H9 (cell line): ENCODE measurements at regions not wholly inside any gene's neighbourhood (a gene's known extent, or its start where the extent isn't known, plus 50 kb on each side); places are given as distances from the start of the nearest gene placed in this dataset.

ENCODE experiments used
- DNase-seq: peaks from one replicate; pipeline ENCODE4 v3.0.0-alpha.2; 2017
- H2AFZ ChIP-seq: one replicate; pipeline ENCODE4 v1.6.1; 2013; ENCODE audit warnings: mild to moderate bottlenecking, low read length, control low read depth, moderate library complexity
- H2AK5ac ChIP-seq: 2 replicates; pipeline ENCODE4 v1.6.1; 2013; ENCODE audit warnings: low read length, control low read depth, mixed read lengths; ENCODE audit not compliant: insufficient read length
- H2BK120ac ChIP-seq: one replicate; pipeline ENCODE4 v1.6.1; 2013; ENCODE audit warnings: low read depth, mild to moderate bottlenecking, low read length, control low read depth, inconsistent platforms; ENCODE audit not compliant: poor library complexity, severe bottlenecking
- H2BK12ac ChIP-seq: 2 replicates; pipeline ENCODE4 v1.6.1; 2013; ENCODE audit warnings: low read length, control low read depth, mixed read lengths, low read depth; ENCODE audit not compliant: insufficient read length
- H2BK15ac ChIP-seq: 2 replicates; pipeline ENCODE4 v1.6.1; 2013; ENCODE audit warnings: low read depth, low read length, control low read depth
- H2BK20ac ChIP-seq: one replicate; pipeline ENCODE4 v1.6.1; 2013; ENCODE audit warnings: low read depth, mild to moderate bottlenecking, low read length, control low read depth, inconsistent platforms; ENCODE audit not compliant: poor library complexity, severe bottlenecking
- H2BK5ac ChIP-seq: 2 replicates; pipeline ENCODE4 v1.6.1; 2013; ENCODE audit warnings: low read length, control low read depth, mixed read lengths; ENCODE audit not compliant: insufficient read length
- H3K14ac ChIP-seq: 2 replicates; pipeline ENCODE4 v1.6.1; 2013; ENCODE audit warnings: low read length, control low read depth; ENCODE audit not compliant: insufficient read depth
- H3K18ac ChIP-seq: 2 replicates; pipeline ENCODE4 v1.6.1; 2013; ENCODE audit warnings: low read depth, mild to moderate bottlenecking, mixed read lengths, low read length, control low read depth; ENCODE audit not compliant: insufficient read length
- H3K23ac ChIP-seq: 2 replicates; pipeline ENCODE4 v1.6.1; 2013; ENCODE audit warnings: low read length, control low read depth, mixed read lengths, low read depth; ENCODE audit not compliant: insufficient read length
- H3K23me2 ChIP-seq: 2 replicates; pipeline ENCODE4 v1.6.1; 2013; ENCODE audit warnings: low read depth, mild to moderate bottlenecking, mixed read lengths, low read length, control low read depth; ENCODE audit not compliant: insufficient read length, poor library complexity, severe bottlenecking
- H3K27ac ChIP-seq: 2 replicates; pipeline ENCODE4 v1.5.1; 2013; ENCODE audit warnings: low read length, control low read depth, mixed read lengths, low read depth; ENCODE audit not compliant: insufficient read length
- H3K27me3 ChIP-seq: 2 replicates; pipeline ENCODE4 v1.6.1; 2013; ENCODE audit warnings: low read length, control low read depth, inconsistent platforms; ENCODE audit not compliant: insufficient read depth
- H3K4ac ChIP-seq: 2 replicates; pipeline ENCODE4 v1.6.1; 2013; ENCODE audit warnings: low read depth, mild to moderate bottlenecking, control low read depth, inconsistent platforms, low read length, moderate library complexity
- H3K4me1 ChIP-seq: 2 replicates; pipeline ENCODE4 v1.6.1; 2013; ENCODE audit warnings: low read length, control low read depth, inconsistent platforms; ENCODE audit not compliant: insufficient read depth
- H3K4me2 ChIP-seq: 2 replicates; pipeline ENCODE4 v1.6.1; 2013; ENCODE audit warnings: low read length, control low read depth, mixed read lengths; ENCODE audit not compliant: insufficient read length, insufficient read depth
- H3K56ac ChIP-seq: 2 replicates; pipeline ENCODE4 v1.6.1; 2013; ENCODE audit warnings: low read depth, mild to moderate bottlenecking, mixed read lengths, low read length, control low read depth; ENCODE audit not compliant: insufficient read length
- H3K79me1 ChIP-seq: 2 replicates; pipeline ENCODE4 v1.6.1; 2013; ENCODE audit warnings: low read depth, mild to moderate bottlenecking, moderate library complexity, low read length, control low read depth, inconsistent platforms; ENCODE audit not compliant: insufficient read depth, poor library complexity, severe bottlenecking
- H3K79me2 ChIP-seq: 2 replicates; pipeline ENCODE4 v1.6.1; 2013; ENCODE audit warnings: low read length, control low read depth, inconsistent platforms; ENCODE audit not compliant: insufficient read depth
- H3K9ac ChIP-seq: 2 replicates; pipeline ENCODE4 v1.6.1; 2013; ENCODE audit warnings: low read length, control low read depth, mixed read lengths; ENCODE audit not compliant: insufficient read length; ENCODE audit errors: extremely low read depth
- H3K9me3 ChIP-seq: one replicate; pipeline ENCODE4 v1.6.1; 2013; ENCODE audit warnings: low read depth, low read length, inconsistent platforms; ENCODE audit not compliant: control insufficient read depth
- H3T11ph ChIP-seq: one replicate; pipeline ENCODE4 v1.6.1; 2013; ENCODE audit warnings: mild to moderate bottlenecking, low read length, control low read depth, inconsistent platforms
- H4K20me1 ChIP-seq: one replicate; pipeline ENCODE4 v1.6.1; 2013; ENCODE audit not compliant: control insufficient read depth, insufficient read length, insufficient read depth
- H4K5ac ChIP-seq: 2 replicates; pipeline ENCODE4 v1.6.1; 2013; ENCODE audit warnings: low read depth, mild to moderate bottlenecking, mixed read lengths, low read length, control low read depth; ENCODE audit not compliant: insufficient read length
- H4K8ac ChIP-seq: replicated peaks from 2 replicates; pipeline ENCODE4 v1.6.1; 2013; ENCODE audit warnings: low read length, control low read depth, mixed read lengths, low read depth; ENCODE audit not compliant: insufficient read length
- H4K91ac ChIP-seq: 2 replicates; pipeline ENCODE4 v1.6.1; 2013; ENCODE audit warnings: low read depth, mild to moderate bottlenecking, moderate library complexity, mixed read lengths, low read length, control low read depth; ENCODE audit not compliant: insufficient read length
- H3K27ac Mint-ChIP-seq, 3 experiments: 2 replicates in 2 of 3; 3 replicates in 1 of 3; pipeline ENCODE4 v1.8.0; 2020 to 2021; ENCODE audit warnings: mixed read lengths in 3 of 3, mild to moderate bottlenecking in 1 of 3, moderate library complexity in 1 of 3
- H3K27me3 Mint-ChIP-seq: 2 replicates; pipeline ENCODE4 v1.8.0; 2021; ENCODE audit warnings: low read depth, mild to moderate bottlenecking, moderate library complexity, mixed read lengths
- H3K36me3 Mint-ChIP-seq, 3 experiments: 2 replicates in 2 of 3; 3 replicates in 1 of 3; pipeline ENCODE4 v1.8.0; 2020 to 2021; ENCODE audit warnings: low read depth in 3 of 3, mixed read lengths in 3 of 3; ENCODE audit not compliant: insufficient read depth in 1 of 3
- H3K4me1 Mint-ChIP-seq, 2 experiments: 2 replicates each; pipeline ENCODE4 v1.8.0; 2020; ENCODE audit warnings: mixed read lengths in 2 of 2
- H3K4me3 Mint-ChIP-seq, 2 experiments: 2 replicates in 1 of 2; 3 replicates in 1 of 2; pipeline ENCODE4 v1.8.0; 2020 to 2021; ENCODE audit warnings: mild to moderate bottlenecking in 2 of 2, mixed read lengths in 2 of 2, moderate library complexity in 1 of 2
- H3K9me3 Mint-ChIP-seq, 2 experiments: 2 replicates in 1 of 2; 3 replicates in 1 of 2; pipeline ENCODE4 v1.8.0; 2020; ENCODE audit warnings: mild to moderate bottlenecking in 2 of 2, mixed read lengths in 2 of 2, moderate library complexity in 1 of 2
- CTCF ChIP-seq: fragments of 200-600 bp; sonication (generic); conservative IDR thresholded peaks from 3 replicates; pipeline ENCODE4 v1.8.0; 2021; ENCODE audit warnings: antibody characterized with exemption, mild to moderate bottlenecking
- WGBS: extraction: QIAGEN DNeasy Blood & Tissue Kit; methylation state at CpG from one replicate; pipeline ENCODE4 v1.1.7; 2013; ENCODE audit warnings: missing lambda C conversion rate, low lambda C conversion rate, mixed read lengths; ENCODE audit not compliant: insufficient read length; ENCODE audit errors: extremely low coverage; 5-methylcytosine and 5-hydroxymethylcytosine counted together

- Histone ChIP-seq H3K79me1 (no peaks in the 10 kb centered on the region), H3K4ac (no peak overlapping the region), H2BK20ac (no peak overlapping the region), H4K20me1 (no peaks in the 10 kb centered on the region), H3K14ac (no peak overlapping the region; the same call in 1 of the 2 replicates), H4K8ac (no peak overlapping the region), H3K56ac (no peak overlapping the region), H2BK5ac (no peak overlapping the region), H3K23me2 (no peaks in the 10 kb centered on the region), H3K23ac (no peak overlapping the region), H2AK5ac (no peak overlapping the region), H3K79me2 (no peaks in the 10 kb centered on the region), H3K4me2 (no peak overlapping the region), H2AFZ (no peak overlapping the region), H3K18ac (no peak overlapping the region), H3K9ac (no peak overlapping the region), H3K4me1 (no peaks in the 10 kb centered on the region), H3K27me3 (no peaks in the 10 kb centered on the region), H4K91ac (no peak overlapping the region), H3K9me3 (no peaks in the 10 kb centered on the region), H3K27ac (no peak overlapping the region), H2BK15ac (no peak overlapping the region), H2BK12ac (no peak overlapping the region), H2BK120ac (no peak overlapping the region), H4K5ac (no peak overlapping the region), H3T11ph (no peak overlapping the region)
- no peak for TF ChIP-seq CTCF
- Mint-ChIP-seq H3K27ac (no peak overlapping the region), H3K36me3 (no peaks in the 10 kb centered on the region), H3K9me3 (no peaks in the 10 kb centered on the region), H3K4me3 (no peak overlapping the region), H3K4me1 (peaks cover 6 to 22% of the 10 kb centered on the region in 2 experiments), H3K27me3 (peaks cover 6% of the 10 kb centered on the region)
- no CpG with 5 or more reads among the region's 20 CpGs for WGBS
- DNase-seq = no peak
Measured at GRCh38 chr22:44386386-44387035, 73.8 kb upstream of the SHISAL1 start.
